B cell (primary cell): ENCODE measurements at regions not wholly inside any gene's neighbourhood (a gene's known extent, or its start where the extent isn't known, plus 50 kb on each side); places are given as distances from the start of the nearest gene placed in this dataset.

ENCODE experiments used
- EZH2 ChIP-seq: IDR thresholded peaks from 2 replicates; pipeline ENCODE4 v1.6.1; 2012; ENCODE audit warnings: borderline replicate concordance, low read depth, mild to moderate bottlenecking, moderate library complexity, low read length; ENCODE audit not compliant: insufficient read depth, poor library complexity, severe bottlenecking
- TF ChIP-seq, protein P1 (sequence below): fragments of 200-600 bp; IDR thresholded peaks from one replicate; pipeline ENCODE4 v1.8.0; 2022; ENCODE audit warnings: antibody characterized with exemption, mild to moderate bottlenecking

DNA sequence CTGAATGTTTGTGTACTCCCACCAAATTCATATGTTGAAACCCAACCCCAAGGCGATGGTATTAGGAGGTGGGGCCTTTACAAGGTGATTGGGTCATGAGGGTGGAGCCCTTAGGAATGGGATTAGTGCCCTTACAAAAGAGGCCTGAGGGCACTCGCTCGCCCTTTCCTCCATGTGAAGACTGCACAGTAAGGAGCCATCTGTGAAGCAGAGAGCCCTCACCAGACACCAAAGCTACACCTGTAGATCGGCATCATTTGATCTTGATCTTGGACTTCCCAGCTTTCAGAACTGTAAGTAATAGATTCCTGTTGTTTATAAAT, 62.9 kb upstream of the FZD7 start:
- TF ChIP-seq, protein P1, sequence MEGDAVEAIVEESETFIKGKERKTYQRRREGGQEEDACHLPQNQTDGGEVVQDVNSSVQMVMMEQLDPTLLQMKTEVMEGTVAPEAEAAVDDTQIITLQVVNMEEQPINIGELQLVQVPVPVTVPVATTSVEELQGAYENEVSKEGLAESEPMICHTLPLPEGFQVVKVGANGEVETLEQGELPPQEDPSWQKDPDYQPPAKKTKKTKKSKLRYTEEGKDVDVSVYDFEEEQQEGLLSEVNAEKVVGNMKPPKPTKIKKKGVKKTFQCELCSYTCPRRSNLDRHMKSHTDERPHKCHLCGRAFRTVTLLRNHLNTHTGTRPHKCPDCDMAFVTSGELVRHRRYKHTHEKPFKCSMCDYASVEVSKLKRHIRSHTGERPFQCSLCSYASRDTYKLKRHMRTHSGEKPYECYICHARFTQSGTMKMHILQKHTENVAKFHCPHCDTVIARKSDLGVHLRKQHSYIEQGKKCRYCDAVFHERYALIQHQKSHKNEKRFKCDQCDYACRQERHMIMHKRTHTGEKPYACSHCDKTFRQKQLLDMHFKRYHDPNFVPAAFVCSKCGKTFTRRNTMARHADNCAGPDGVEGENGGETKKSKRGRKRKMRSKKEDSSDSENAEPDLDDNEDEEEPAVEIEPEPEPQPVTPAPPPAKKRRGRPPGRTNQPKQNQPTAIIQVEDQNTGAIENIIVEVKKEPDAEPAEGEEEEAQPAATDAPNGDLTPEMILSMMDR: no peak
- TF ChIP-seq EZH2: no peak
